GM19043 (cell line): ENCODE measurements at regions not wholly inside any gene's neighbourhood (a gene's known extent, or its start where the extent isn't known, plus 50 kb on each side); places are given as distances from the start of the nearest gene placed in this dataset.
A peak's percentile ranks its signal among the peaks of the same experiment; 100 is the strongest.
"Not testable (repeated sequence)": the region's sequence is repeated elsewhere in the genome, so short reads cannot be mapped to it uniquely, and the experiment has no call there.

ENCODE experiments used
- ATAC-seq: cut with Tn5 transposase; IDR thresholded peaks from one replicate; pipeline ENCODE4 v1.9.1; 2021; ENCODE audit warnings: low read depth; ENCODE audit not compliant: unreplicated experiment

GRCh38 chr2:17373041-17373440 lies 145.2 kb downstream of the RAD51AP2 start:
- no peak for ATAC-seq

- ATAC-seq = no peak
Measured at GRCh38 chr2:17363846-17364245, 154.4 kb downstream of the RAD51AP2 start.

GRCh38 chr2:17362956-17363355 lies 155.3 kb downstream of the RAD51AP2 start:
- ATAC-seq = no peak

- peak; percentile 82 for ATAC-seq
Measured at GRCh38 chr2:17355608-17356329, 162.5 kb downstream of the RAD51AP2 start.

- no peak for ATAC-seq
Measured at GRCh38 chr2:17353263-17353662, 165.0 kb downstream of the RAD51AP2 start.

GRCh38 chr2:17342692-17343091 lies 175.5 kb downstream of the RAD51AP2 start:
- ATAC-seq = not testable (repeated sequence)

GRCh38 chr2:17337507-17337906 lies 180.7 kb downstream of the RAD51AP2 start:
- ATAC-seq = no peak

- ATAC-seq = no peak
Measured at GRCh38 chr2:17336458-17336857, 181.8 kb downstream of the RAD51AP2 start.

GRCh38 chr2:17334300-17334699 lies 183.9 kb downstream of the RAD51AP2 start:
- ATAC-seq = no peak

- no peak for ATAC-seq
Measured at GRCh38 chr2:17331636-17332035, 186.6 kb downstream of the RAD51AP2 start.

- no peak for ATAC-seq
Measured at GRCh38 chr2:17328161-17328560, 190.1 kb downstream of the RAD51AP2 start.

- ATAC-seq = no peak
Measured at GRCh38 chr2:17327649-17328048, 190.6 kb downstream of the RAD51AP2 start.

- ATAC-seq = no peak
Measured at GRCh38 chr2:17326717-17327116, 191.5 kb downstream of the RAD51AP2 start.

GRCh38 chr2:17323697-17324096 lies 194.5 kb downstream of the RAD51AP2 start:
- ATAC-seq = no peak

- ATAC-seq = no peak
Measured at GRCh38 chr2:17322461-17322860, 195.8 kb downstream of the RAD51AP2 start.

- ATAC-seq = no peak
Measured at GRCh38 chr2:17319090-17319489, 199.2 kb downstream of the RAD51AP2 start.

- no peak for ATAC-seq
Measured at GRCh38 chr2:17318013-17318412, 200.2 kb downstream of the RAD51AP2 start.

- ATAC-seq = no peak
Measured at GRCh38 chr2:17317439-17317976, 200.7 kb downstream of the RAD51AP2 start.

- ATAC-seq = no peak
Measured at GRCh38 chr2:17313261-17313660, 205.0 kb downstream of the RAD51AP2 start.

- no peak for ATAC-seq
Measured at GRCh38 chr2:17311771-17312511, 206.3 kb downstream of the RAD51AP2 start.

GRCh38 chr2:17311106-17311619 lies 207.1 kb downstream of the RAD51AP2 start:
- no peak for ATAC-seq
